Nephron progenitor cell (in vitro differentiated cells): ENCODE measurements at regions not wholly inside any gene's neighbourhood (a gene's known extent, or its start where the extent isn't known, plus 50 kb on each side); places are given as distances from the start of the nearest gene placed in this dataset.
"Not testable (repeated sequence)": the region's sequence is repeated elsewhere in the genome, so short reads cannot be mapped to it uniquely, and the experiment has no call there.

Experiments
- DNase-seq: peaks from one replicate; pipeline ENCODE4 v3.0.0; 2021
- H3K27ac Mint-ChIP-seq: 2 replicates; pipeline ENCODE4 v1.8.0; 2021; ENCODE audit warnings: mild to moderate bottlenecking, moderate library complexity, mixed read lengths
- H3K27me3 Mint-ChIP-seq: 2 replicates; pipeline ENCODE4 v1.8.0; 2021; ENCODE audit warnings: mild to moderate bottlenecking, low read depth, mixed read lengths; ENCODE audit not compliant: poor library complexity
- H3K36me3 Mint-ChIP-seq: 2 replicates; pipeline ENCODE4 v1.8.0; 2021; ENCODE audit warnings: low read depth, mixed read lengths
- H3K4me1 Mint-ChIP-seq: 2 replicates; pipeline ENCODE4 v1.8.0; 2021; ENCODE audit warnings: mixed read lengths
- H3K4me3 Mint-ChIP-seq: 2 replicates; pipeline ENCODE4 v1.8.0; 2021; ENCODE audit warnings: mild to moderate bottlenecking, moderate library complexity, mixed read lengths
- H3K9me3 Mint-ChIP-seq: 2 replicates; pipeline ENCODE4 v1.8.0; 2021; ENCODE audit warnings: mild to moderate bottlenecking, moderate library complexity, mixed read lengths
- CTCF ChIP-seq: fragments of 200-600 bp; sonication (generic); IDR thresholded peaks from 2 replicates; pipeline ENCODE4 v1.5.0; 2021; ENCODE audit warnings: antibody characterized with exemption

- TF ChIP-seq CTCF, result no peak
- no peak overlapping the region for H3K4me3 Mint-ChIP-seq
- DNase-seq, result no peak
- H3K9me3 Mint-ChIP-seq, result peaks cover 32% of the 10 kb centered on the region
- no peaks in the 10 kb centered on the region for H3K27me3 Mint-ChIP-seq
- peaks cover 20% of the 10 kb centered on the region for H3K36me3 Mint-ChIP-seq
- no peaks in the 10 kb centered on the region for H3K4me1 Mint-ChIP-seq
- no peak overlapping the region for H3K27ac Mint-ChIP-seq
Observed at GRCh38 chr20:11702721-11703518, 214.8 kb upstream of the BTBD3 start.

- TF ChIP-seq CTCF, result no peak
- peak overlapping the region; percentile 33 for H3K27ac Mint-ChIP-seq
- H3K36me3 Mint-ChIP-seq, result peaks cover 33% of the 10 kb centered on the region
Observed at GRCh38 chr20:11705512-11705911, 212.2 kb upstream of the BTBD3 start.

DNA sequence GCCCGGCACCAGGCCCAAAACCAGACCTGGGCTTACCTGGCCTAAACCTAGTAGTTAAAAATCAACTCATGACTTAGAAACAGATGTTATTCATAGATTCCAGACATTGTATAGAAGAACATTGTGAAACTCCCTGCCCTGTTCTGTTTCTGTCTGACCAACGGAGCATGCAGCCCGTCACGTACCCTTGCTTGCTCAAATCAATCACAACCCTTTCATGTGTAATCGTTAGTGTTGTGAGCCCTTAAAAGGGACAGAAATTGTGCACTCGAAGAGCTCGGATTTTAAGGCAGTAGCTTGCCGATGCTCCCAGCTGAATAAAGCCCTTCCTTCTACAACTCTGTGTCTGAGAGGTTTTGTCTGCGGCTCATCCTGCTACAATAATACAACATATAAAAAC, 209.5 kb upstream of the BTBD3 start:
- Mint-ChIP-seq H3K36me3 (peaks cover 33% of the 10 kb centered on the region), H3K9me3 (peaks cover 61% of the 10 kb centered on the region), H3K27me3 (peaks cover 10% of the 10 kb centered on the region), H3K27ac (peak overlapping the region; percentile 41)
- H3K4me3 Mint-ChIP-seq, DNase-seq, H3K4me1 Mint-ChIP-seq: not testable (repeated sequence)

More at GRCh38 chr20:11705512-11705911, 212.2 kb upstream of the BTBD3 start:
- H3K4me3 Mint-ChIP-seq, result no peak overlapping the region
- H3K9me3 Mint-ChIP-seq, result peaks cover 52% of the 10 kb centered on the region
- no peak for DNase-seq
- no peaks in the 10 kb centered on the region for H3K4me1 Mint-ChIP-seq
- H3K27me3 Mint-ChIP-seq, result peaks cover 5% of the 10 kb centered on the region

GRCh38 chr20:11711214-11711613, 206.5 kb upstream of the BTBD3 start:
- H3K4me1 Mint-ChIP-seq, result peaks cover 14% of the 10 kb centered on the region
- no peak overlapping the region for H3K4me3 Mint-ChIP-seq

DNA sequence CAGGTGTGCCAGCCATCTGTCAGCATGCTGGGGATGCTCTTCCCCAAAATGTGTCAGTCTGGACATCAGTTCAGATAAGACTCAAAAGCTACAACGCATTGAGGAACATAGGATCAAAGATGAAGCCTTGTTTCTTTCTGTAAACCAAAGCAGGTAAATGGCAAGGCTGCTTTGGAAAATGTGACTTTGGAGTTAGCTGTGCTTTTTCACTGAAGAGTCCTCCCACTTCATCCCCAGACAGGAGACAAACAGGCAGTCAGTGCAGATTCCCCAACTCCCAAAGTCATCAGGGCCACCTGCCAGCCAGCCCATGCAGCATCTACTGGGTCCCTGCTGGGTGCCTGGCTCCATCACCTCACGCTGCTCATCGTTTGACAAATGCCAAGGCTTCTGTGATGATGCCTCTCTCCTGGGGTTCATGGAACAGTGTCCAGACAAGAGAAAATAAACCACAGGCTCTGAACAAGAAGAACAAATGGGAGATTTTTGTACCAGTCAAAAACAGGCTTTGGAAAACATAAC, 205.0 kb upstream of the BTBD3 start:
- peaks cover 31% of the 10 kb centered on the region for H3K9me3 Mint-ChIP-seq
- H3K4me1 Mint-ChIP-seq, result peaks cover 26% of the 10 kb centered on the region
- DNase-seq, result no peak
- no peak overlapping the region for H3K27ac Mint-ChIP-seq
- H3K36me3 Mint-ChIP-seq, result peaks cover 13% of the 10 kb centered on the region
- H3K4me3 Mint-ChIP-seq, result no peak overlapping the region
- no peak for TF ChIP-seq CTCF
- H3K27me3 Mint-ChIP-seq, result peaks cover 11% of the 10 kb centered on the region

More at GRCh38 chr20:11711214-11711613, 206.5 kb upstream of the BTBD3 start:
- Mint-ChIP-seq H3K9me3 (peaks cover 46% of the 10 kb centered on the region), H3K36me3 (peaks cover 23% of the 10 kb centered on the region), H3K27ac (no peak overlapping the region), H3K27me3 (peaks cover 11% of the 10 kb centered on the region)
- no peak for DNase-seq
- no peak for TF ChIP-seq CTCF

GRCh38 chr20:11714886-11715285, 202.8 kb upstream of the BTBD3 start:
- H3K27ac Mint-ChIP-seq, result no peak overlapping the region
- peaks cover 13% of the 10 kb centered on the region for H3K9me3 Mint-ChIP-seq
- DNase-seq, result no peak
- no peak overlapping the region for H3K4me3 Mint-ChIP-seq
- peaks cover 2% of the 10 kb centered on the region for H3K36me3 Mint-ChIP-seq
- peaks cover 26% of the 10 kb centered on the region for H3K4me1 Mint-ChIP-seq
- H3K27me3 Mint-ChIP-seq, result peaks cover 9% of the 10 kb centered on the region
- TF ChIP-seq CTCF, result no peak
